ENCODE measurements at regions not wholly inside any gene's neighbourhood (a gene's known extent, or its start where the extent isn't known, plus 50 kb on each side); places are given as distances from the start of the nearest gene placed in this dataset.

GRCh38 chr7:123303926-123304325 lies 104.2 kb upstream of the SLC13A1 start:
- no peaks in the 10 kb centered on the region for H3K27me3 ChIP-seq (ENCODE audit: control insufficient read depth, insufficient read depth, low read length)

GRCh38 chr7:123296965-123297364 lies 97.2 kb upstream of the SLC13A1 start:
- Histone ChIP-seq H3K27ac (ENCODE audit: insufficient read depth, low read length) (no peak overlapping the region), H3K27me3 (ENCODE audit: control insufficient read depth, insufficient read depth, low read length) (no peaks in the 10 kb centered on the region), H3K9ac (ENCODE audit: insufficient read depth, low read length) (no peak overlapping the region), H2AFZ (ENCODE audit: low read length) (no peak overlapping the region), H3K4me3 (replicated peaks in 1 of 4; ENCODE audit: control extremely low read depth in 1 of 4, insufficient read depth in 1 of 4, low read depth in 3 of 4, low read length in 4 of 4) (no peak overlapping the region), H3K79me2 (ENCODE audit: control insufficient read depth, insufficient read depth, low read length) (no peaks in the 10 kb centered on the region), H3K9me3 (ENCODE audit: control insufficient read depth, insufficient read depth, low read depth, low read length) (no peaks in the 10 kb centered on the region), H3K36me3 (ENCODE audit: control insufficient read depth, insufficient read depth, low read length) (no peaks in the 10 kb centered on the region), H4K20me1 (ENCODE audit: control insufficient read depth, extremely low read depth, insufficient read depth, low read length) (no peaks in the 10 kb centered on the region), H3K4me2 (ENCODE audit: extremely low read depth, insufficient read depth, low read length) (no peak overlapping the region), H3K4me1 (ENCODE audit: control insufficient read depth, extremely low read depth, insufficient read depth, low read length) (no peaks in the 10 kb centered on the region)
- TF ChIP-seq EZH2 (IDR thresholded peaks at IDR 0.05; ENCODE audit: low read length, missing control alignments) (no peak), CTCF (conservative IDR thresholded peaks at IDR 0.05 in 1 of 2, IDR thresholded peaks at IDR 0.05 in 1 of 2; ENCODE audit: low read depth in 1 of 2, low read length in 2 of 2) (no peak)
- no peak for DNase-seq (ENCODE audit: low read depth in 2 of 2)

More at GRCh38 chr7:123303926-123304325, 104.2 kb upstream of the SLC13A1 start:
- Histone ChIP-seq H3K9me3 (ENCODE audit: control insufficient read depth, insufficient read depth, low read depth, low read length) (no peaks in the 10 kb centered on the region), H3K9ac (ENCODE audit: insufficient read depth, low read length) (no peak overlapping the region), H2AFZ (ENCODE audit: low read length) (no peak overlapping the region), H3K79me2 (ENCODE audit: control insufficient read depth, insufficient read depth, low read length) (no peaks in the 10 kb centered on the region), H3K4me3 (replicated peaks in 1 of 4; ENCODE audit: control extremely low read depth in 1 of 4, insufficient read depth in 1 of 4, low read depth in 3 of 4, low read length in 4 of 4) (no peak overlapping the region), H3K36me3 (ENCODE audit: control insufficient read depth, insufficient read depth, low read length) (no peaks in the 10 kb centered on the region), H3K4me1 (ENCODE audit: control insufficient read depth, extremely low read depth, insufficient read depth, low read length) (no peaks in the 10 kb centered on the region), H3K27ac (ENCODE audit: insufficient read depth, low read length) (no peak overlapping the region), H4K20me1 (ENCODE audit: control insufficient read depth, extremely low read depth, insufficient read depth, low read length) (no peaks in the 10 kb centered on the region), H3K4me2 (ENCODE audit: extremely low read depth, insufficient read depth, low read length) (no peak overlapping the region)
- TF ChIP-seq CTCF (conservative IDR thresholded peaks at IDR 0.05 in 1 of 2, IDR thresholded peaks at IDR 0.05 in 1 of 2; ENCODE audit: low read depth in 1 of 2, low read length in 2 of 2) (no peak), EZH2 (IDR thresholded peaks at IDR 0.05; ENCODE audit: low read length, missing control alignments) (no peak)
- no peak for DNase-seq (ENCODE audit: low read depth in 2 of 2)

GRCh38 chr7:123293710-123294109 lies 93.9 kb upstream of the SLC13A1 start:
- no peak overlapping the region for H3K4me2 ChIP-seq (ENCODE audit: extremely low read depth, insufficient read depth, low read length)
- no peaks in the 10 kb centered on the region for H3K9me3 ChIP-seq (ENCODE audit: control insufficient read depth, insufficient read depth, low read depth, low read length)
- no peak overlapping the region for H3K4me3 ChIP-seq (replicated peaks in 1 of 4; ENCODE audit: control extremely low read depth in 1 of 4, insufficient read depth in 1 of 4, low read depth in 3 of 4, low read length in 4 of 4)
- no peak for DNase-seq (ENCODE audit: low read depth in 2 of 2)
- H3K79me2 ChIP-seq (ENCODE audit: control insufficient read depth, insufficient read depth, low read length) = no peaks in the 10 kb centered on the region
- H3K4me1 ChIP-seq (ENCODE audit: control insufficient read depth, extremely low read depth, insufficient read depth, low read length) = no peaks in the 10 kb centered on the region
- no peaks in the 10 kb centered on the region for H4K20me1 ChIP-seq (ENCODE audit: control insufficient read depth, extremely low read depth, insufficient read depth, low read length)
- no peak overlapping the region for H3K9ac ChIP-seq (ENCODE audit: insufficient read depth, low read length)
- H3K27ac ChIP-seq (ENCODE audit: insufficient read depth, low read length) = no peak overlapping the region
- no peak overlapping the region for H2AFZ ChIP-seq (ENCODE audit: low read length)
- TF ChIP-seq EZH2 (IDR thresholded peaks at IDR 0.05; ENCODE audit: low read length, missing control alignments) = no peak
- no peak for TF ChIP-seq CTCF (conservative IDR thresholded peaks at IDR 0.05 in 1 of 2, IDR thresholded peaks at IDR 0.05 in 1 of 2; ENCODE audit: low read depth in 1 of 2, low read length in 2 of 2)
- H3K36me3 ChIP-seq (ENCODE audit: control insufficient read depth, insufficient read depth, low read length) = no peaks in the 10 kb centered on the region
- H3K27me3 ChIP-seq (ENCODE audit: control insufficient read depth, insufficient read depth, low read length) = no peaks in the 10 kb centered on the region

Measured in fibroblast of lung (primary cell).